ENCODE measurements at regions not wholly inside any gene's neighbourhood (a gene's known extent, or its start where the extent isn't known, plus 50 kb on each side); places are given as distances from the start of the nearest gene placed in this dataset.

DNA sequence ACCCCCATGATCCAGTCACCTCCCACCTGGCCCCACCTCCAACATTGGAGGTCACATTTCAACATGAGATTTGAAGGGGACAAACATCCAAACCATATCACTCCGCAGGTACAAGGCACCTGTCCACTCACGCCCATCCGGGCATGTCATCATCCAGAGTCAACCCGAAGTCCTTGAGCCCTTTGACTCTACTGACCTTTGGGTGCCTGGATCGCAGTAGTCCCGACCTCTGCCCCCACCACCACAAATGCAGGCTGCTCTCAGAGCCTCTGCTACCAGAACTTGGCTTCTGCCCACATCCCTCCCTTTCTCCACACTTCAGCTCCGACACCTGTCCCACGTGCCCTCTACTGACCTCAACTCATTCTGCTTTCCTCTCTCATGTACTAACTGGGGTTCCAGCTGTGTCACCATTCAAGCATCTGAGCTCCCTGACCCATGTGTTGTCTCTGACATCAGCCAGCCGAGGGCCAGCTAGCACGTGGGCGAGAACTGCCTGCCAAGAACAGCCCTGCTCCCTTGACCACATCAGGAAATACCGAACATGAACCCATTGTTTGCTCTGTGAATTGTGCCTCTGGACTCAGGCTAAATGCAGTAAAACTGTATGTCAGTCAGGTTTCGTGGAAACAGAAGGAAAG, 498.3 kb upstream of the SULF2 start:
- H3K4me3 Mint-ChIP-seq (ENCODE audit: low read depth, unreplicated experiment), result peak overlapping the region; percentile 2

DNA sequence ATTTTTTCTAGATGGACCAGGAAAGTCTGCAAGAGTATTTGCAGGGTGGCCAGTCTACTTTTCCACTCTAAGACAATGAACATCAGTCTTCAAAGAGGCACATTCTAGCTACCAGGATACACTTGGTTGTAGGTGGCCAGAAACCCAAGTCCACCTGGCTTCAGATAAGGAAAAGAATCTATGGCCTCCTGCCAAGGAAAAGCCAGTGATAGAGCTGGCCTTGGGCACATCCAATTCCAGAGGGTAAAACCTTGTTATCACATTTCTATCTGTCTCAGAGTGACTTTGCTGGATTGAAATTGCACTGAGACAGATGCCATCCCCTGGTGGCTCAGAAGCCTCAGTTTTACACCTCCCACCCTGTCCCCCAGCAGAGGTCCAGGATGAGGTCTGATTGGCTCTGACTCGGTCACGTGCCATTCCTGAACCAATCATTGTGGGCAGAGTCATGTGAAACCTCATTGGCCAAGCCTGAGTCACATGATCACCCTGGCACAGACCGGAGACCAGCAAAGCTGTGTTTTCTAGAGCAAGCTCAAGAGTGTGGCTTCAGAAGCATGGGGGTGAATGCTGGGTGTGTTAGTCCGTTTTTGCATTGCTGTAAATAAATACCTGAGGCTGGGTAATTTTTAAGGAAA, 497.4 kb upstream of the SULF2 start:
- DNase-seq, result peak; percentile 43
- TF ChIP-seq CTCF (IDR thresholded peaks at IDR 0.05; ENCODE audit: unreplicated experiment), result no peak
- Mint-ChIP-seq H3K4me3 (ENCODE audit: low read depth, unreplicated experiment) (no peak overlapping the region), H3K27me3 (ENCODE audit: unreplicated experiment) (no peaks in the 10 kb centered on the region), H3K4me1 (ENCODE audit: low read depth, unreplicated experiment) (peaks cover 56% of the 10 kb centered on the region), H3K9me3 (ENCODE audit: low read depth, unreplicated experiment) (peaks cover 5% of the 10 kb centered on the region), H3K27ac (ENCODE audit: unreplicated experiment) (no peak overlapping the region), H3K36me3 (ENCODE audit: insufficient read depth, unreplicated experiment) (peaks cover 11% of the 10 kb centered on the region)
- CTCF ChIA-PET, result interaction anchor here (1.5 kb wide), 1 partner anchor 22 kb away, joined by 3 read pairs; no protein-coding TSS in a partner anchor
- no TSS peak for BruUV-seq (replicated peaks)
- intact Hi-C loops (cut with micrococcal nuclease; ENCODE audit: unreplicated experiment), result loop anchor here (10.0 kb wide), 1 partner anchor 98 kb away; no protein-coding TSS in a partner anchor

More for the DNA sequence above, 498.3 kb upstream of the SULF2 start:
- DNase-seq, result peak; percentile 91
- no TSS peak for BruUV-seq (replicated peaks)
- Mint-ChIP-seq H3K27me3 (ENCODE audit: unreplicated experiment) (no peaks in the 10 kb centered on the region), H3K27ac (ENCODE audit: unreplicated experiment) (peak overlapping the region; percentile 51), H3K4me1 (ENCODE audit: low read depth, unreplicated experiment) (peaks cover 55% of the 10 kb centered on the region), H3K9me3 (ENCODE audit: low read depth, unreplicated experiment) (peaks cover 5% of the 10 kb centered on the region), H3K36me3 (ENCODE audit: insufficient read depth, unreplicated experiment) (peaks cover 11% of the 10 kb centered on the region)
- no peak for TF ChIP-seq CTCF (IDR thresholded peaks at IDR 0.05; ENCODE audit: unreplicated experiment)
- intact Hi-C loops (cut with micrococcal nuclease; ENCODE audit: unreplicated experiment), result loop anchor here (10.0 kb wide), 1 partner anchor 99 kb away; no protein-coding TSS in a partner anchor
- CTCF ChIA-PET, result interaction anchor here (0.6 to 1.5 kb wide), 5 partner anchors 12 to 1403 kb away, joined by 3 read pairs; no protein-coding TSS in a partner anchor

GRCh38 chr20:48281501-48281900, 496.2 kb upstream of the SULF2 start:
- intact Hi-C loops (cut with micrococcal nuclease; ENCODE audit: unreplicated experiment), result loop anchor here (10.0 kb wide), 1 partner anchor 97 kb away; no protein-coding TSS in a partner anchor
- no peak for TF ChIP-seq CTCF (IDR thresholded peaks at IDR 0.05; ENCODE audit: unreplicated experiment)
- H3K27ac Mint-ChIP-seq (ENCODE audit: unreplicated experiment), result no peak overlapping the region
- peaks cover 52% of the 10 kb centered on the region for H3K4me1 Mint-ChIP-seq (ENCODE audit: low read depth, unreplicated experiment)
- CTCF ChIA-PET, result no interaction called here
- peaks cover 5% of the 10 kb centered on the region for H3K9me3 Mint-ChIP-seq (ENCODE audit: low read depth, unreplicated experiment)
- H3K27me3 Mint-ChIP-seq (ENCODE audit: unreplicated experiment), result no peaks in the 10 kb centered on the region
- H3K4me3 Mint-ChIP-seq (ENCODE audit: low read depth, unreplicated experiment), result no peak overlapping the region
- peaks cover 11% of the 10 kb centered on the region for H3K36me3 Mint-ChIP-seq (ENCODE audit: insufficient read depth, unreplicated experiment)
- BruUV-seq (replicated peaks), result no TSS peak
- no peak for DNase-seq

DNA sequence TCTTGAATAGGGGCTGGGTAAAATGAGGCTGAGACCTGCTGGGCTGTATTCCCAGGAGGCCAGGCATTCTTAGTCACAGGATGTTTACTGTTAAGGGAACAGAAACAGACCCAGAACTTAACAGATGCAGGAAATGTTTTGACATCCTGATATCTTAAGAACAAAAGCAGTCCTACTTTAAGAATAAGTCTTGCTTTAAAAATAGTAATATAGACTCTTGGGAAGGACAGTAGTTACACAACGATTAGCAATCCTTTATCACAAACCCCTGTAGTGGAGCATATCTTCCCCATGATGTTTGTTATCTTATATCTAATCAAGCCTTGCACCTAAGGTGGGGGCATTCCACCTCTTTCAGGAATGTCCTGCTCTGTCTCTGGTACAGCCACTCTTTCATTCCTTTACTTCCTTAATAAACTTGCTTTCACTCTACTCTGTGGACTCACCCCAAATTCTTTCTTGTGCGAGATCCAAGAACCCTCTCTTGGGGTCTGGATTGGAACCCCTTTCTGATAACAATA, 493.7 kb upstream of the SULF2 start:
- no peak overlapping the region for H3K4me3 Mint-ChIP-seq (ENCODE audit: low read depth, unreplicated experiment)
- H3K27ac Mint-ChIP-seq (ENCODE audit: unreplicated experiment), result peak overlapping the region; percentile 0
- CTCF ChIA-PET, result interaction anchor here (1.0 to 1.4 kb wide), 2 partner anchors 186 to 341 kb away, joined by 3 read pairs; no protein-coding TSS in a partner anchor
- TF ChIP-seq CTCF (IDR thresholded peaks at IDR 0.05; ENCODE audit: unreplicated experiment), result no peak
- H3K9me3 Mint-ChIP-seq (ENCODE audit: low read depth, unreplicated experiment), result peaks cover 3% of the 10 kb centered on the region
- H3K36me3 Mint-ChIP-seq (ENCODE audit: insufficient read depth, unreplicated experiment), result peaks cover 6% of the 10 kb centered on the region
- intact Hi-C loops (cut with micrococcal nuclease; ENCODE audit: unreplicated experiment), result no loop called here
- no TSS peak for BruUV-seq (replicated peaks)
- H3K4me1 Mint-ChIP-seq (ENCODE audit: low read depth, unreplicated experiment), result peaks cover 29% of the 10 kb centered on the region
- DNase-seq, result no peak
- no peaks in the 10 kb centered on the region for H3K27me3 Mint-ChIP-seq (ENCODE audit: unreplicated experiment)
